ENCODE measurements at regions not wholly inside any gene's neighbourhood (a gene's known extent, or its start where the extent isn't known, plus 50 kb on each side); places are given as distances from the start of the nearest gene placed in this dataset.

- TF ChIP-seq GABPA (IDR thresholded peaks at IDR 0.05 in 1 of 2, conservative IDR thresholded peaks at IDR 0.05 in 1 of 2), result no peak
- no peak for TF ChIP-seq CTCF (IDR thresholded peaks at IDR 0.05; ENCODE audit: low read depth, low read length, missing input control)
- no peak for TF ChIP-seq NR2F2 (IDR thresholded peaks at IDR 0.05)
- TF ChIP-seq HNF4A (conservative IDR thresholded peaks at IDR 0.05), result no peak
- 83% methylated on average over 1 of the region's 1 CpG for WGBS
- Histone ChIP-seq H3K27ac (ENCODE audit: low read depth in 1 of 2, low read length in 2 of 2) (no peak overlapping the region), H3K27me3 (ENCODE audit: control insufficient read depth in 4 of 4, insufficient read depth in 4 of 4, low read length in 3 of 4) (peaks cover 0 to 5% (median 0%) of the 10 kb centered on the region in 4 donors), H3K4me3 (ENCODE audit: low read depth in 1 of 3, low read length in 3 of 3) (no peak overlapping the region), H3K4me1 (ENCODE audit: control insufficient read depth in 4 of 4, insufficient read depth in 4 of 4, low read length in 3 of 4) (no peaks in the 10 kb centered on the region), H3K9ac (ENCODE audit: low read depth in 1 of 2, low read length in 2 of 2) (no peak overlapping the region), H3K36me3 (ENCODE audit: control insufficient read depth in 4 of 4, insufficient read depth in 3 of 4, low read depth in 1 of 4, low read length in 3 of 4) (no peaks in the 10 kb centered on the region), H3K9me3 (ENCODE audit: control insufficient read depth in 4 of 4, low read length in 3 of 4) (peaks cover 0 to 7% (median 1%) of the 10 kb centered on the region in 4 donors)
- no peak for DNase-seq (ENCODE audit: low spot score)
These were observed 330.1 kb downstream of the CYRIA start for GRCh38 chr2:16335604-16335930.

- no peak overlapping the region for H3K27ac ChIP-seq (ENCODE audit: low read depth in 1 of 2, low read length in 2 of 2)
- DNase-seq (ENCODE audit: low spot score), result no peak
- peaks cover 0 to 7% (median 1%) of the 10 kb centered on the region in 4 donors for H3K9me3 ChIP-seq (ENCODE audit: control insufficient read depth in 4 of 4, low read length in 3 of 4)
- no peaks in the 10 kb centered on the region for H3K36me3 ChIP-seq (ENCODE audit: control insufficient read depth in 4 of 4, insufficient read depth in 3 of 4, low read depth in 1 of 4, low read length in 3 of 4)
- peaks cover 0 to 5% (median 0%) of the 10 kb centered on the region in 4 donors for H3K27me3 ChIP-seq (ENCODE audit: control insufficient read depth in 4 of 4, insufficient read depth in 4 of 4, low read length in 3 of 4)
- 53% methylated on average over 2 of the region's 2 CpGs for WGBS
- TF ChIP-seq REST (IDR thresholded peaks at IDR 0.05) (no peak), TAF1 (conservative IDR thresholded peaks at IDR 0.05) (no peak), YY1 (IDR thresholded peaks at IDR 0.05) (no peak), FOXA1 (IDR thresholded peaks at IDR 0.05) (no peak), RAD21 (IDR thresholded peaks at IDR 0.05) (no peak), CTCF (IDR thresholded peaks at IDR 0.05; ENCODE audit: low read depth, low read length, missing input control) (no peak), ZBTB33 (IDR thresholded peaks at IDR 0.05) (no peak), HNF4G (IDR thresholded peaks at IDR 0.05) (no peak), MAX (IDR thresholded peaks at IDR 0.05) (no peak), EGR1 (IDR thresholded peaks at IDR 0.05; ENCODE audit: low read depth in 2 of 2) (no peak), ATF3 (IDR thresholded peaks at IDR 0.05) (no peak), SP1 (IDR thresholded peaks at IDR 0.05) (no peak), RXRA (IDR thresholded peaks at IDR 0.05) (no peak), HNF4A (conservative IDR thresholded peaks at IDR 0.05) (no peak), JUND (IDR thresholded peaks at IDR 0.05) (no peak), GABPA (IDR thresholded peaks at IDR 0.05 in 1 of 2, conservative IDR thresholded peaks at IDR 0.05 in 1 of 2) (no peak), FOXA2 (IDR thresholded peaks at IDR 0.05) (no peak), NR2F2 (IDR thresholded peaks at IDR 0.05) (no peak)
- H3K4me1 ChIP-seq (ENCODE audit: control insufficient read depth in 4 of 4, insufficient read depth in 4 of 4, low read length in 3 of 4), result no peaks in the 10 kb centered on the region
- no peak overlapping the region for H3K9ac ChIP-seq (ENCODE audit: low read depth in 1 of 2, low read length in 2 of 2)
- no peak overlapping the region for H3K4me3 ChIP-seq (ENCODE audit: low read depth in 1 of 3, low read length in 3 of 3)
These were observed 330.6 kb downstream of the CYRIA start for GRCh38 chr2:16334886-16335603.
